ENCODE measurements at regions not wholly inside any gene's neighbourhood (a gene's known extent, or its start where the extent isn't known, plus 50 kb on each side); places are given as distances from the start of the nearest gene placed in this dataset.

GRCh38 chr17:63275971-63276745 is 169.9 kb downstream of the CYB561 start:
- peaks cover 10% of the 10 kb centered on the region for H3K79me2 ChIP-seq (ENCODE audit: insufficient read depth, low read length)
- H3K4me1 ChIP-seq (ENCODE audit: insufficient read depth, low read length) = peaks cover 65% of the 10 kb centered on the region
- no peak overlapping the region for H2AFZ ChIP-seq (ENCODE audit: low read length)
- DNase-seq (ENCODE audit: insufficient read length, low spot score, missing footprints) = peak; percentile 31
- no peaks in the 10 kb centered on the region for H3K9me3 ChIP-seq (ENCODE audit: low read depth, low read length)
- H3K27ac ChIP-seq (ENCODE audit: low read depth, low read length) = peak overlapping the region; percentile 75
- TF ChIP-seq, protein P1, sequence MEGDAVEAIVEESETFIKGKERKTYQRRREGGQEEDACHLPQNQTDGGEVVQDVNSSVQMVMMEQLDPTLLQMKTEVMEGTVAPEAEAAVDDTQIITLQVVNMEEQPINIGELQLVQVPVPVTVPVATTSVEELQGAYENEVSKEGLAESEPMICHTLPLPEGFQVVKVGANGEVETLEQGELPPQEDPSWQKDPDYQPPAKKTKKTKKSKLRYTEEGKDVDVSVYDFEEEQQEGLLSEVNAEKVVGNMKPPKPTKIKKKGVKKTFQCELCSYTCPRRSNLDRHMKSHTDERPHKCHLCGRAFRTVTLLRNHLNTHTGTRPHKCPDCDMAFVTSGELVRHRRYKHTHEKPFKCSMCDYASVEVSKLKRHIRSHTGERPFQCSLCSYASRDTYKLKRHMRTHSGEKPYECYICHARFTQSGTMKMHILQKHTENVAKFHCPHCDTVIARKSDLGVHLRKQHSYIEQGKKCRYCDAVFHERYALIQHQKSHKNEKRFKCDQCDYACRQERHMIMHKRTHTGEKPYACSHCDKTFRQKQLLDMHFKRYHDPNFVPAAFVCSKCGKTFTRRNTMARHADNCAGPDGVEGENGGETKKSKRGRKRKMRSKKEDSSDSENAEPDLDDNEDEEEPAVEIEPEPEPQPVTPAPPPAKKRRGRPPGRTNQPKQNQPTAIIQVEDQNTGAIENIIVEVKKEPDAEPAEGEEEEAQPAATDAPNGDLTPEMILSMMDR (IDR thresholded peaks at IDR 0.05; ENCODE audit: extremely low read depth, low read depth, low read length) = no peak
- no peak overlapping the region for H3K4me3 ChIP-seq (ENCODE audit: insufficient read depth, low read length)
- H4K20me1 ChIP-seq (ENCODE audit: insufficient read depth, low read length) = no peaks in the 10 kb centered on the region
- no peaks in the 10 kb centered on the region for H3K27me3 ChIP-seq (ENCODE audit: insufficient read depth, low read length)
- H3K36me3 ChIP-seq (ENCODE audit: insufficient read depth, low read length) = no peaks in the 10 kb centered on the region
- H3K4me2 ChIP-seq (ENCODE audit: insufficient read depth, low read length) = peak overlapping the region; percentile 63

GRCh38 chr17:63276821-63277220 is 169.3 kb downstream of the CYB561 start:
- H3K27ac ChIP-seq (ENCODE audit: low read depth, low read length) = peak overlapping the region; percentile 75
- peak overlapping the region; percentile 45 for H3K4me2 ChIP-seq (ENCODE audit: insufficient read depth, low read length)
- TF ChIP-seq, protein P1 (IDR thresholded peaks at IDR 0.05; ENCODE audit: extremely low read depth, low read depth, low read length) = no peak
- H3K79me2 ChIP-seq (ENCODE audit: insufficient read depth, low read length) = peaks cover 10% of the 10 kb centered on the region
- H3K4me3 ChIP-seq (ENCODE audit: insufficient read depth, low read length) = no peak overlapping the region
- H4K20me1 ChIP-seq (ENCODE audit: insufficient read depth, low read length) = no peaks in the 10 kb centered on the region
- no peaks in the 10 kb centered on the region for H3K27me3 ChIP-seq (ENCODE audit: insufficient read depth, low read length)
- peaks cover 65% of the 10 kb centered on the region for H3K4me1 ChIP-seq (ENCODE audit: insufficient read depth, low read length)
- H2AFZ ChIP-seq (ENCODE audit: low read length) = no peak overlapping the region
- no peaks in the 10 kb centered on the region for H3K9me3 ChIP-seq (ENCODE audit: low read depth, low read length)
- DNase-seq (ENCODE audit: insufficient read length, low spot score, missing footprints) = no peak
- H3K36me3 ChIP-seq (ENCODE audit: insufficient read depth, low read length) = no peaks in the 10 kb centered on the region

GRCh38 chr17:63277629-63278028 is 168.5 kb downstream of the CYB561 start:
- peaks cover 65% of the 10 kb centered on the region for H3K4me1 ChIP-seq (ENCODE audit: insufficient read depth, low read length)
- peak overlapping the region; percentile 75 for H3K27ac ChIP-seq (ENCODE audit: low read depth, low read length)
- H2AFZ ChIP-seq (ENCODE audit: low read length) = no peak overlapping the region
- no peak overlapping the region for H3K4me3 ChIP-seq (ENCODE audit: insufficient read depth, low read length)
- peaks cover 7% of the 10 kb centered on the region for H3K79me2 ChIP-seq (ENCODE audit: insufficient read depth, low read length)
- no peaks in the 10 kb centered on the region for H3K9me3 ChIP-seq (ENCODE audit: low read depth, low read length)
- no peaks in the 10 kb centered on the region for H4K20me1 ChIP-seq (ENCODE audit: insufficient read depth, low read length)
- TF ChIP-seq, protein P1 (IDR thresholded peaks at IDR 0.05; ENCODE audit: extremely low read depth, low read depth, low read length) = no peak
- no peaks in the 10 kb centered on the region for H3K27me3 ChIP-seq (ENCODE audit: insufficient read depth, low read length)
- no peaks in the 10 kb centered on the region for H3K36me3 ChIP-seq (ENCODE audit: insufficient read depth, low read length)
- H3K4me2 ChIP-seq (ENCODE audit: insufficient read depth, low read length) = no peak overlapping the region
- no peak for DNase-seq (ENCODE audit: insufficient read length, low spot score, missing footprints)

- DNase-seq (ENCODE audit: insufficient read length, low spot score, missing footprints) = no peak
- no peaks in the 10 kb centered on the region for H3K27me3 ChIP-seq (ENCODE audit: insufficient read depth, low read length)
- no peaks in the 10 kb centered on the region for H3K36me3 ChIP-seq (ENCODE audit: insufficient read depth, low read length)
- TF ChIP-seq, protein P1 (IDR thresholded peaks at IDR 0.05; ENCODE audit: extremely low read depth, low read depth, low read length) = no peak
- peak overlapping the region; percentile 74 for H3K27ac ChIP-seq (ENCODE audit: low read depth, low read length)
- H3K9me3 ChIP-seq (ENCODE audit: low read depth, low read length) = no peaks in the 10 kb centered on the region
- H3K79me2 ChIP-seq (ENCODE audit: insufficient read depth, low read length) = peaks cover 7% of the 10 kb centered on the region
- H3K4me2 ChIP-seq (ENCODE audit: insufficient read depth, low read length) = no peak overlapping the region
- H4K20me1 ChIP-seq (ENCODE audit: insufficient read depth, low read length) = no peaks in the 10 kb centered on the region
- no peak overlapping the region for H3K4me3 ChIP-seq (ENCODE audit: insufficient read depth, low read length)
- H3K4me1 ChIP-seq (ENCODE audit: insufficient read depth, low read length) = peaks cover 61% of the 10 kb centered on the region
- H2AFZ ChIP-seq (ENCODE audit: low read length) = no peak overlapping the region
These were observed 167.2 kb downstream of the CYB561 start for GRCh38 chr17:63278728-63279442.
